ENCODE measurements at regions not wholly inside any gene's neighbourhood (a gene's known extent, or its start where the extent isn't known, plus 50 kb on each side); places are given as distances from the start of the nearest gene placed in this dataset.

GRCh38 chr4:107546638-107547037 lies 173.4 kb downstream of the PAPSS1 start:
- no peaks in the 10 kb centered on the region for H3K4me1 ChIP-seq
- no peaks in the 10 kb centered on the region for H3K27me3 ChIP-seq (ENCODE audit: control insufficient read depth, insufficient read depth, low read length)
- H3K36me3 ChIP-seq (ENCODE audit: control insufficient read depth, insufficient read depth, low read length): no peaks in the 10 kb centered on the region
- no peak overlapping the region for H3K9ac ChIP-seq
- H3K9me3 ChIP-seq (ENCODE audit: control insufficient read depth, low read length): no peaks in the 10 kb centered on the region
- TF ChIP-seq CTCF (IDR thresholded peaks at IDR 0.05): no peak
- no peak overlapping the region for H3K4me2 ChIP-seq (ENCODE audit: low read length)
- H3K4me3 ChIP-seq (ENCODE audit: low read depth, low read length): no peak overlapping the region
- H2AFZ ChIP-seq: no peak overlapping the region
- no peaks in the 10 kb centered on the region for H3K79me2 ChIP-seq
- no peak overlapping the region for H3K27ac ChIP-seq

DNA sequence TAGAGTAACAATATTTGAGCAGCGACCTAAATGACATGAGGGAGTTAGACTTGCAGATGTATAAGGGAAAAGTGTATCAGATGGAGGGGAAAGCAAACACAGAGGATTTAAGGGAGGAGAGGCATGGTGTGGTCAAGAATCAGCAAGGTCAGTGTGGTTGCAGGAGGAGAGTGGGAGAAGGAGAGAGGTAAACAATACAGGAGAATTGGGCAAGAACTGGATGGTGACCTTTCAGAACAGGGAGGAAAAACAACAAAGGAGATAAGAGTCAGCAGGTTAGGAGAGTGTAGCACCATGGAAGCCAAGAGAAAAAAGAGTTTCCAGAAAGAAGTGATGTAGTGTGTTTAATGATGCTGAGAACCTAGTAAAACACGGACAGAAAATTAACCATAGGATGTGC lies 178.5 kb downstream of the PAPSS1 start:
- Histone ChIP-seq H3K9ac (no peak overlapping the region), H3K4me3 (ENCODE audit: low read depth, low read length) (no peak overlapping the region), H3K9me3 (ENCODE audit: control insufficient read depth, low read length) (no peaks in the 10 kb centered on the region), H2AFZ (no peak overlapping the region), H3K27me3 (ENCODE audit: control insufficient read depth, insufficient read depth, low read length) (no peaks in the 10 kb centered on the region), H3K27ac (no peak overlapping the region), H3K4me2 (ENCODE audit: low read length) (no peak overlapping the region), H3K4me1 (no peaks in the 10 kb centered on the region), H3K79me2 (no peaks in the 10 kb centered on the region), H3K36me3 (ENCODE audit: control insufficient read depth, insufficient read depth, low read length) (no peaks in the 10 kb centered on the region)
- TF ChIP-seq CTCF (IDR thresholded peaks at IDR 0.05): no peak

DNA sequence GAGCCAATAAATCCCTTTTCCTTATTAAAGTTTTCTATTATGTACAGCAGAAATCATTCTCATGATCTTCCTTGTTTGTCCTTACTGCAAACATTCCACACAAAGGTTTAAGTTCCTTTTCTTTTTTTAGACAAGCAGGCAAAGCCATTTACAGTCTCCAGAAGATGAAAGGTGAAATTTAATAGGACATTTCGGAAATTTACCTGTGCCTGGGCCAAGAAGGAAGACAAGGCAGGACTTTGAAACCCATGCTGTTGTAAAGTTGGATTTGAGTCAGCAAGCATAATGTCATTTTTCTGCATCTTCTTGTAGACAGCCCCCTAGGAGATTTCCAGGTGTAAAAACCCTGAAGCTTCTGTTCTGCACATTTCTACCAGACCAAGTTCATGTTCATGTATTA lies 188.1 kb downstream of the PAPSS1 start:
- Histone ChIP-seq H3K4me1 (no peaks in the 10 kb centered on the region), H3K79me2 (no peaks in the 10 kb centered on the region), H3K4me2 (ENCODE audit: low read length) (no peak overlapping the region), H3K4me3 (ENCODE audit: low read depth, low read length) (no peak overlapping the region), H3K9me3 (ENCODE audit: control insufficient read depth, low read length) (no peaks in the 10 kb centered on the region), H3K27me3 (ENCODE audit: control insufficient read depth, insufficient read depth, low read length) (no peaks in the 10 kb centered on the region), H2AFZ (no peak overlapping the region), H3K9ac (no peak overlapping the region), H3K27ac (no peak overlapping the region), H3K36me3 (ENCODE audit: control insufficient read depth, insufficient read depth, low read length) (no peaks in the 10 kb centered on the region)
- TF ChIP-seq CTCF (IDR thresholded peaks at IDR 0.05): no peak

- Histone ChIP-seq H3K9ac (no peak overlapping the region), H3K9me3 (ENCODE audit: control insufficient read depth, low read length) (no peaks in the 10 kb centered on the region), H3K79me2 (no peaks in the 10 kb centered on the region), H3K4me2 (ENCODE audit: low read length) (no peak overlapping the region), H2AFZ (no peak overlapping the region), H3K27ac (no peak overlapping the region), H3K4me3 (ENCODE audit: low read depth, low read length) (no peak overlapping the region), H3K4me1 (no peaks in the 10 kb centered on the region), H3K27me3 (ENCODE audit: control insufficient read depth, insufficient read depth, low read length) (no peaks in the 10 kb centered on the region), H3K36me3 (ENCODE audit: control insufficient read depth, insufficient read depth, low read length) (no peaks in the 10 kb centered on the region)
- no peak for TF ChIP-seq CTCF (IDR thresholded peaks at IDR 0.05)
These were observed 199.7 kb downstream of the PAPSS1 start for GRCh38 chr4:107520368-107520767.

DNA sequence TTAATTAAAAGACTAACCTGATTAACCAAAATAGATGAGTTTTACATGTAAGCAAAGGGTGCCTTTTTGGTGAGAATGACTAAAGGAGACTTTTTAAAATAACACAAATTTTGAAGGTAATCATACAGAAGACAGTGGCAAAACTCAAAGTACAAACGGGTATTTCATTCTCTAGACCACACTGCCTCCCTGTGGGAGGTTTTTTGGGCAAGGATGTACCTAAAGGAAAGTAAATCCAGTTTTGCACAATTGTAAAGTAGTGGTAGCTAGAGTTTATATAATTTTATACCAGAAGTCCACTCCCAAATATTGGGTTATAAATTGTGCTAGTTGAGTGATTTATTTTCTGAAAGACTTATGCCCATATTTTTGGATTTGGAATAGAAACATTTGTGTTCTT lies 201.0 kb downstream of the PAPSS1 start:
- Histone ChIP-seq H3K36me3 (ENCODE audit: control insufficient read depth, insufficient read depth, low read length) (no peaks in the 10 kb centered on the region), H3K9ac (no peak overlapping the region), H3K27ac (no peak overlapping the region), H3K4me3 (ENCODE audit: low read depth, low read length) (no peak overlapping the region), H2AFZ (no peak overlapping the region), H3K9me3 (ENCODE audit: control insufficient read depth, low read length) (no peaks in the 10 kb centered on the region), H3K79me2 (no peaks in the 10 kb centered on the region), H3K27me3 (ENCODE audit: control insufficient read depth, insufficient read depth, low read length) (no peaks in the 10 kb centered on the region), H3K4me1 (no peaks in the 10 kb centered on the region), H3K4me2 (ENCODE audit: low read length) (no peak overlapping the region)
- no peak for TF ChIP-seq CTCF (IDR thresholded peaks at IDR 0.05)

All from parathyroid adenoma (tissue), 2 donors.